D721Med (cell line): ENCODE measurements at regions not wholly inside any gene's neighbourhood (a gene's known extent, or its start where the extent isn't known, plus 50 kb on each side); places are given as distances from the start of the nearest gene placed in this dataset.

ENCODE experiments used
- DNase-seq: peaks from one replicate; pipeline ENCODE4 v3.0.0; 2011; ENCODE audit warnings: low spot score; ENCODE audit not compliant: insufficient read length
- FAIRE-seq: peaks from 2 replicates; lab custom pipeline; 2011; peaks lifted over from hg19 to GRCh38; lab: Jason Lieb, UNC
- TF ChIP-seq, protein P1 (sequence below): IDR thresholded peaks from 2 replicates; pipeline ENCODE4 v1.5.1; 2012; ENCODE audit warnings: mild to moderate bottlenecking, control low read depth; ENCODE audit not compliant: insufficient read depth; ENCODE audit errors: missing control alignments

DNA sequence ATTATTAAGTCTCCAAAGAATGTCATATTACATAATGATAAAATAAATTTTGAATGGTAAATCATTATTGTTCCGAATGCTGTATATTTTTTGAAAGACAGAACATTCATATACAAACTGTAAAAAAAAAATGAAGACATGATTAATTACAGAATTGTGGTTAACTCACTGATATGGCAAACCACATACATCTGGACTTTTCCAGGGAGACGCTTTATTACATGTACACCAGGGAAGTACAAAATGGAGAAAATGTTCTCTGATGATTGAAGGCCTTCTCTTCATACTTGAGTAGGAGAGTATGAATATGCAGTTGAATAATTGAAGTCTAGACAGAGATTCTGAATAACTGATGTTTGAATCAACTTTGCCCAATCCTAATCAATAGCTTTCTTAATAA, 1886.9 kb downstream of the EFNA5 start:
- TF ChIP-seq, protein P1, sequence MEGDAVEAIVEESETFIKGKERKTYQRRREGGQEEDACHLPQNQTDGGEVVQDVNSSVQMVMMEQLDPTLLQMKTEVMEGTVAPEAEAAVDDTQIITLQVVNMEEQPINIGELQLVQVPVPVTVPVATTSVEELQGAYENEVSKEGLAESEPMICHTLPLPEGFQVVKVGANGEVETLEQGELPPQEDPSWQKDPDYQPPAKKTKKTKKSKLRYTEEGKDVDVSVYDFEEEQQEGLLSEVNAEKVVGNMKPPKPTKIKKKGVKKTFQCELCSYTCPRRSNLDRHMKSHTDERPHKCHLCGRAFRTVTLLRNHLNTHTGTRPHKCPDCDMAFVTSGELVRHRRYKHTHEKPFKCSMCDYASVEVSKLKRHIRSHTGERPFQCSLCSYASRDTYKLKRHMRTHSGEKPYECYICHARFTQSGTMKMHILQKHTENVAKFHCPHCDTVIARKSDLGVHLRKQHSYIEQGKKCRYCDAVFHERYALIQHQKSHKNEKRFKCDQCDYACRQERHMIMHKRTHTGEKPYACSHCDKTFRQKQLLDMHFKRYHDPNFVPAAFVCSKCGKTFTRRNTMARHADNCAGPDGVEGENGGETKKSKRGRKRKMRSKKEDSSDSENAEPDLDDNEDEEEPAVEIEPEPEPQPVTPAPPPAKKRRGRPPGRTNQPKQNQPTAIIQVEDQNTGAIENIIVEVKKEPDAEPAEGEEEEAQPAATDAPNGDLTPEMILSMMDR, result no peak
- DNase-seq, result no peak
- FAIRE-seq, result no peak

DNA sequence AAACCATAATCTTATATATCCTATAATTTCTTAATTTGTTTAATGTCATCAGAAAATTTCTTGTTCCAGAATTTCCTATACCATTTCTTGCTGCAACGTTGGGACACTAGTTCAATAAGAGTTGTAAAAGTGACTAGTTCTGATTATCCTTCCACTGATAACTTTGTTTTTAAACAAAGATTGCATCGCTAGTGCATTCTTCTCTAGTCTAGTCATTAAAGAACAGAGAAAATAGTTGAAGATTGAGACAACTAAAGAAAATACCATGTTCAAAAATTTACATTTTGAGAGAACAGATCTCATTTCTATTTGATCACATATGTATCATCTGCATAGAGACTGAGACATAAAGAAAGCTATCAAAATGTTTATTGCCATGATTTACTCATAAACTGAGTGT, 1888.2 kb downstream of the EFNA5 start:
- TF ChIP-seq, protein P1, result no peak
- FAIRE-seq (no peak), DNase-seq (no peak)

DNA sequence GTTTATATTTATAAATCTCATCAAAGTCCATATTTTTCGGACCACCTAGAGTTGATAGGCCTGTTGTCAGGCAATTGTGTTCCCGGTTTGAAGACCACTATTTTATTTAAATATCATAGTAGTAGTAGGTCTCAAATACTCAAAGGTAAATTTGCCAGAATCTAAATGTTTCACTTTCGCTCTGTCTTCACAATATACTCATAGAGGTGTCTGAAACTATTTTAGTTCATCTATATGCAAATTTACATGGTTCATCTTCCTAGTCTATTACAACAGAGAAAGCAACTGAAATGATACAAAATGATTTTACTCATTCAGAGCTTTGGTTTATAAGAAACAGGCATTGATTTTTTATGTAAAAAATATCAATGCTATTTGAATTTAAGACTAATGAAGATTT, 1897.5 kb downstream of the EFNA5 start:
- TF ChIP-seq, protein P1, result no peak
- DNase-seq, result no peak
- no peak for FAIRE-seq

DNA sequence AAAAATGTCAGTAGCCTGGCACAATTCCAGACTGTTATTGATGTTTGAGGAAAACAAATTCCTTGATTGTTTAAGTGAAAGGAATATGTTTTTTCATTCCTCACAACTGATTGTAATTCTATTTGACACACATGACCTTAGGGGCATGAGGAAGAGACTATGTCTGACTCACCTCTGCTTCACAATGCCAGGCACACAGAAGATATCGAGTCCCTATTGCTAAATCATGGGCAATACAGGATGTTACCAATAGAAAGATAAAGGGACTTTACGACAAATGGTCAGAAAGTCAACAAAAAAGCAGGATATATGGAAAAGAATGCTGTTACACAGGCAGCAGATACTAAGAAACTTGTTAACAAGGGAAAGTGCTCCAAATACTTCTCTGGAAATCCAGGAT, 1903.5 kb downstream of the EFNA5 start:
- TF ChIP-seq, protein P1, result no peak
- no peak for DNase-seq
- no peak for FAIRE-seq

DNA sequence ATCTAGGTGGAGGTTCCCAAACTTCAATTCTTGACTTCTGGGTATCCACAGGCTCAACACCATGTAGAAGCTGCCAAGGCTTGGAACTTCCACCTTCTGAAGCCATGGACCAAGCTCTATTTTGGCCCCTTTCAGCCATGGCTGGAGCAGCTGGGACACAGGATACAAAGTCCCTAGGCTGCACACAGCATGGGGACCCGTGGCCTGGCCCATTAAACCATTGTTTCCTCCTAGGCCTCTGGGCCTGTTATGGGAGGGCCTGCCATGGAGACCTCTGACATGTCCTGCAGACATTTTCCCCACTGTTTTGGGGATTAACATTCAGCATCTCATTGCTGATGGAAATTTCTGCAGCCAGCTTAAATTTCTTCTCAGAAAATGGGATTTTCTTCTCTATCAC, 1908.0 kb downstream of the EFNA5 start:
- no peak for DNase-seq
- TF ChIP-seq, protein P1, result no peak
- no peak for FAIRE-seq

DNA sequence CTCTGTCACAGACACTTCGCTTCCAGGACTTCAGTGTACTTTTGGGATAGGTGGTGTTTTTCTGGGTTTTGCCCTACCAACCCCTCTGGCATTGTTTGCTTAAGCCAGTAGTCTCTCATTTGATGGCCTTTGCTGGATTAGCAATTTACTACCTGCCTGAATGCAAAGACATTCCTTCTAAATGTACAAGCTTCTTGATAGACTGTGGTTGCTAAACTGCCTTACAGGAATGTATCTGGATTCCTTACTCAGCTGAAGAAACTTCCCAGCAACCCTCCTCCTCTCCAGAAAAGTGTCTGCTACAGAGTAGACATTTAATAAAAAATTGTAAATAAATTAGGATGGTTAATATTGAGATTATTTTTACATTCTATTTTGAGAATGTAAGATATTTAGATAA, 1916.7 kb downstream of the EFNA5 start:
- TF ChIP-seq, protein P1, result no peak
- FAIRE-seq (no peak), DNase-seq (no peak)

DNA sequence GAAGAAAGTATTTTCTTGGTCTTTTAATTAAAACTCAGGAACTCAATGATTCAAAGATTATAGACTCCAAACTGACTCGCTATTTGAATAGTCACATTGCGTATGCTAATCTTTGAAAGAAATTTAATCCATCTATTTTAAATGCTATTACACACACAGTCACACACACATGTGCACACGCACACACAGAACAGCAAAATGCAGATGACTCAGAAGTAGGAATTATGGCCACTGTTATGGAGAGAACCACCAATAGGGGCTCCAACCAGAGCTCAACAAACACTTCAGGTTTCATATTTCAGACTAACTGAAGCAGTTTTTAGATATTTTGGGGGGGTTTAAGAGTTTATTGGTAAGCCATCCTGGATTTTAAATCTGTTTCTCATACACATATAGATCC, 1917.9 kb downstream of the EFNA5 start:
- DNase-seq (no peak), FAIRE-seq (no peak)
- TF ChIP-seq, protein P1, result no peak
